ENCODE measurements at regions not wholly inside any gene's neighbourhood (a gene's known extent, or its start where the extent isn't known, plus 50 kb on each side); places are given as distances from the start of the nearest gene placed in this dataset.
A peak's percentile ranks its signal among the peaks of the same experiment; 100 is the strongest.
"Not testable (repeated sequence)": the region's sequence is repeated elsewhere in the genome, so short reads cannot be mapped to it uniquely, and the experiment has no call there.

GRCh38 chr5:40134883-40135520 lies 544.7 kb upstream of the PTGER4 start:
- DNase-seq (ENCODE audit: low read depth, low spot score), result no peak

DNA sequence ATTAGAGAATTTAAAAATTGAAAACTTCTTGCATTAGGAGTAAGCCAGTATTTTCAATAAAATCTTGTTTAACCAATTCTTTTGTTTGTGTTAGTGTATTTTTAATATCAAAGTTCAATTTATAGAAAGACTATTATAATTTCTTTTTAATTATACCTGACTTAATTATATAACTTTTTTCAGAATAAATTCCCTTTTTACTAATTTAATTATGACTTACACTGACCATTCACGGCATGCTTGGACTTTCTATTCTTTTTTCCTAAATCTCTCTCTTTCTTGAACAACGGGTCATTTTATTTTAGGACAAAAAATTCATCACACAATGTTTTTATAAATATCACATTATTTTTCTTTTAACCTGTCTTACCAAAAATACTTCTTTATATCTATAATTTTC lies 555.3 kb upstream of the PTGER4 start:
- Histone ChIP-seq H3K27ac (ENCODE audit: low read depth, low read length) (no peak overlapping the region), H3K4me3 (ENCODE audit: low read depth, low read length) (no peak overlapping the region), H3K27me3 (ENCODE audit: control insufficient read depth, insufficient read depth, low read length) (no peaks in the 10 kb centered on the region), H3K9me3 (ENCODE audit: control insufficient read depth, insufficient read depth, low read length) (peaks cover 13% of the 10 kb centered on the region)
- ChIA-PET POLR2A (no interaction called here), CTCF (no interaction called here)
- TF ChIP-seq, protein P1, sequence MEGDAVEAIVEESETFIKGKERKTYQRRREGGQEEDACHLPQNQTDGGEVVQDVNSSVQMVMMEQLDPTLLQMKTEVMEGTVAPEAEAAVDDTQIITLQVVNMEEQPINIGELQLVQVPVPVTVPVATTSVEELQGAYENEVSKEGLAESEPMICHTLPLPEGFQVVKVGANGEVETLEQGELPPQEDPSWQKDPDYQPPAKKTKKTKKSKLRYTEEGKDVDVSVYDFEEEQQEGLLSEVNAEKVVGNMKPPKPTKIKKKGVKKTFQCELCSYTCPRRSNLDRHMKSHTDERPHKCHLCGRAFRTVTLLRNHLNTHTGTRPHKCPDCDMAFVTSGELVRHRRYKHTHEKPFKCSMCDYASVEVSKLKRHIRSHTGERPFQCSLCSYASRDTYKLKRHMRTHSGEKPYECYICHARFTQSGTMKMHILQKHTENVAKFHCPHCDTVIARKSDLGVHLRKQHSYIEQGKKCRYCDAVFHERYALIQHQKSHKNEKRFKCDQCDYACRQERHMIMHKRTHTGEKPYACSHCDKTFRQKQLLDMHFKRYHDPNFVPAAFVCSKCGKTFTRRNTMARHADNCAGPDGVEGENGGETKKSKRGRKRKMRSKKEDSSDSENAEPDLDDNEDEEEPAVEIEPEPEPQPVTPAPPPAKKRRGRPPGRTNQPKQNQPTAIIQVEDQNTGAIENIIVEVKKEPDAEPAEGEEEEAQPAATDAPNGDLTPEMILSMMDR (IDR thresholded peaks at IDR 0.05; ENCODE audit: low read depth, low read length), result no peak
- DNase-seq (ENCODE audit: low read depth, low spot score), result no peak

More at GRCh38 chr5:40134883-40135520, 544.7 kb upstream of the PTGER4 start:
- H3K27ac ChIP-seq (ENCODE audit: low read depth, low read length), result no peak overlapping the region
- no peaks in the 10 kb centered on the region for H3K9me3 ChIP-seq (ENCODE audit: control insufficient read depth, insufficient read depth, low read length)
- POLR2A ChIA-PET, result interaction anchor here (0.6 kb wide), 1 partner anchor 525 kb away, joined by 5 read pairs; no protein-coding TSS in a partner anchor
- TF ChIP-seq, protein P1 (IDR thresholded peaks at IDR 0.05; ENCODE audit: low read depth, low read length), result no peak
- no peaks in the 10 kb centered on the region for H3K27me3 ChIP-seq (ENCODE audit: control insufficient read depth, insufficient read depth, low read length)
- no peak overlapping the region for H3K4me3 ChIP-seq (ENCODE audit: low read depth, low read length)
- CTCF ChIA-PET, result no interaction called here

GRCh38 chr5:40121236-40121635 lies 558.5 kb upstream of the PTGER4 start:
- no peak overlapping the region for H3K27ac ChIP-seq (ENCODE audit: low read depth, low read length)
- POLR2A ChIA-PET, result no interaction called here
- CTCF ChIA-PET, result no interaction called here
- TF ChIP-seq, protein P1 (IDR thresholded peaks at IDR 0.05; ENCODE audit: low read depth, low read length), result no peak
- no peak overlapping the region for H3K4me3 ChIP-seq (ENCODE audit: low read depth, low read length)
- no peak for DNase-seq (ENCODE audit: low read depth, low spot score)
- no peaks in the 10 kb centered on the region for H3K27me3 ChIP-seq (ENCODE audit: control insufficient read depth, insufficient read depth, low read length)
- H3K9me3 ChIP-seq (ENCODE audit: control insufficient read depth, insufficient read depth, low read length), result peaks cover 13% of the 10 kb centered on the region

GRCh38 chr5:40112875-40113274 lies 566.8 kb upstream of the PTGER4 start:
- Histone ChIP-seq H3K9me3 (ENCODE audit: control insufficient read depth, insufficient read depth, low read length) (no peaks in the 10 kb centered on the region), H3K27ac (ENCODE audit: low read depth, low read length) (no peak overlapping the region), H3K4me3 (ENCODE audit: low read depth, low read length) (no peak overlapping the region), H3K27me3 (ENCODE audit: control insufficient read depth, insufficient read depth, low read length) (no peaks in the 10 kb centered on the region)
- POLR2A ChIA-PET, result no interaction called here
- TF ChIP-seq, protein P1 (IDR thresholded peaks at IDR 0.05; ENCODE audit: low read depth, low read length), result no peak
- DNase-seq (ENCODE audit: low read depth, low spot score), result no peak
- CTCF ChIA-PET, result no interaction called here

DNA sequence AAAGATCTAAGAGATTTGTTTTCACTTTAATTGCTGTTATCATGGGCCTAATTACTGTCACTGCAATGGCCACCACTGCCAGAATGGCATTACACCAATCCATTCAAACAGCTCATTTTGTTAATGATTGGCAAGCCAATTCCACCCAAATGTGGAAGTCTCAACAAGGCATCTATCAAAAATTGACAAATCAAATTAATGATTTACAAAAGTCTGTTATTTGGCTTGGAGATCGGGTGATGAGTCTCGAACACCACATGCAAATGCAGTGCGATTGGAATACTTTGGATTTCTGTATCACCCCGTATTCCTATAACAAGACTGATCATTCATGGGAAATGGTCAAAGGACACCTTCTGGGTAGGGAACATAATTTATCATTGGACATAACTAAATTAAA lies 568.7 kb upstream of the PTGER4 start:
- DNase-seq (ENCODE audit: low read depth, low spot score); H3K27ac ChIP-seq (ENCODE audit: low read depth, low read length); H3K4me3 ChIP-seq (ENCODE audit: low read depth, low read length); POLR2A ChIA-PET; H3K9me3 ChIP-seq (ENCODE audit: control insufficient read depth, insufficient read depth, low read length); H3K27me3 ChIP-seq (ENCODE audit: control insufficient read depth, insufficient read depth, low read length): not testable (repeated sequence)
- CTCF ChIA-PET, result interaction anchor here (0.6 kb wide), 1 partner anchor 8 kb away, joined by 4 read pairs; no protein-coding TSS in a partner anchor

DNA sequence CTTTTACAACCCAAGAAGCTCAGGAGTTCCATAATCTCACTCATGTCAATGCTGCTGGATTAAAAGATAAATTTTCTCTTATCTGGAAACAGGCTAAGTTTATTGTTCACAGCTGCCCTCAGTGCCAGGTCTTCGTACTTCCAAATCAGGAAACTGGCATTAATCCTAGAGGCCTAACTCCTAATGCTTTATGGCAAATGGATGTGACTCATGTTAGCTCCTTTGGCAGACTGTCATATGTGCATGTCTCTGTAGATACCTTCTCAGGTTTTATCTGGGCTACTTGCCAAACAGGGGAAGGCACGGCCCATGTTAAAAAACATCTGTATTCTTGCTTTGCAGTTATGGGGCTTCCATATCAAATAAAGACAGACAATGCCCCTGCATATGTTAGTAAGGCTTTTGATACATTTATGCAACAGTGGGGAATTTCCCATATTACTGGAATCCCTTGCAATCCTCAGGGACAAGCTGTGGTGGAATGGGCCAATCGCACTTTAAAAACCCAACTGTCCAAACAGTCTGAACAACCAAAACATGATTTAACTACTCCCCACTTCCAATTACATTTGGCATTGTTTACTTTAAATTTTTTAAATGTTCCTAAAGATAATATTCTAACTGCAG lies 570.8 kb upstream of the PTGER4 start:
- POLR2A ChIA-PET; H3K27ac ChIP-seq (ENCODE audit: low read depth, low read length); H3K4me3 ChIP-seq (ENCODE audit: low read depth, low read length); H3K27me3 ChIP-seq (ENCODE audit: control insufficient read depth, insufficient read depth, low read length); CTCF ChIA-PET; H3K9me3 ChIP-seq (ENCODE audit: control insufficient read depth, insufficient read depth, low read length): not testable (repeated sequence)
- DNase-seq (ENCODE audit: low read depth, low spot score), result peak; percentile 10

DNA sequence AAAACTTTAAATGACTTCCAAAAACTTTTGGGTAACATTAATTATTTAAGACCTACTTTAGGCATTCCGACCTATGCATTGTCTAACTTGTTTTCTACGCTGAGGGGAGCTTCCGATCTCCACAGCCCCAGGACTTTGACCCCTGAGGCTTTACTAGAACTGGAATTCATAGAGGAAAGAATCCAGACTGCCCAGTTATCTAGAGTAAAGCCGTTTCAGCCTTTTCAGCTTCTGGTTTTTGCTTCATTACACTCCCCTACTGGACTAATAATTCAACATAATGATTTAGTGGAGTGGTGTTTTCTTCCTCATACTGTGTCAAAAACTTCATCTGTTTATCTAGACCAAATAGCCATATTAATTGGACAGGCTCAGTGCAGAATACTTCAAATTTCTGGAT lies 571.9 kb upstream of the PTGER4 start:
- DNase-seq (ENCODE audit: low read depth, low spot score); H3K9me3 ChIP-seq (ENCODE audit: control insufficient read depth, insufficient read depth, low read length); POLR2A ChIA-PET; H3K4me3 ChIP-seq (ENCODE audit: low read depth, low read length); CTCF ChIA-PET; H3K27ac ChIP-seq (ENCODE audit: low read depth, low read length); H3K27me3 ChIP-seq (ENCODE audit: control insufficient read depth, insufficient read depth, low read length): not testable (repeated sequence)

Data from AG04450 (cell line).